CD4-positive, alpha-beta T cell treated with Interleukin-1 beta for 1 hour (primary cell): ENCODE measurements at regions not wholly inside any gene's neighbourhood (a gene's known extent, or its start where the extent isn't known, plus 50 kb on each side); places are given as distances from the start of the nearest gene placed in this dataset.

ENCODE experiments used
- DNase-seq, 2 donors: peaks; one replicate each; pipeline ENCODE4 v3.0.0-alpha.2; 2020 to 2022

DNA sequence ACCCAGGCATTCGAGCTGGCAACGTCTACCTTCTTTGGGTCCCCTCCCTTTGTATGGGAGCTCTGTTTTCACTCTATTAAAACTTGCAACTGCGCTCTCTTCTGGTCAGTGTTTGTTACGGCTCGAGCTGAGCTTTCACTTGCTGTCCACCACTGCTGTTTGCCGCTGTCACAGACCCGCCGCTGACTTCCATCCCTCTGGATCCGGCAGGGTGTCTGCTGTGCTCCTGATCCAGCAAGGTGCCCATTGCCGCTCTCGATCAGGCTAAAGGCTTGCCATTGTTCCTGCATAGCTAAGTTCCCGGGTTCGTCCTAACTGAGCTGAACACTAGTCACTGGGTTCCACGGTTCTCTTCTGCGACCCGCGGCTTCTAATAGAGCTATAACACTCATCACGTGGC is 183.5 kb upstream of the GALNTL6 start:
- no peak for DNase-seq

DNA sequence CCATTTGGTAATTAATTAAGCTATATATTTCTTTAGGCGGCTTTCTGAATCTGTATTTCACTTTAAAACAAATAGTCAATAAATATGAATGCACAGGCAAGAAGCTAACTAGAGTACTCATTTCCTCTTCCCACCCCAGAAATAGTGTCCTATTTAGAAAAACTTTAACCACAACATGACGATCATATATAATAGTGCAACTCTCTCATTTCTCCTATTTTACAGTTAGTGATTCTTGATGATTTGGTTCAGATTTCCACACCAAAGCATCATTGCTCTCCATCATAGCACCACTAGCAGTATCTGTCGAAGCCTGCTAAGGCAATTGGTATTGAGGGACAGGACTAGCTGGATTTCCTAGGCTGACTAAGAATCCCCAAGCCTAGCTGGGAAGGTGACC is 184.0 kb upstream of the GALNTL6 start:
- DNase-seq = no peak

DNA sequence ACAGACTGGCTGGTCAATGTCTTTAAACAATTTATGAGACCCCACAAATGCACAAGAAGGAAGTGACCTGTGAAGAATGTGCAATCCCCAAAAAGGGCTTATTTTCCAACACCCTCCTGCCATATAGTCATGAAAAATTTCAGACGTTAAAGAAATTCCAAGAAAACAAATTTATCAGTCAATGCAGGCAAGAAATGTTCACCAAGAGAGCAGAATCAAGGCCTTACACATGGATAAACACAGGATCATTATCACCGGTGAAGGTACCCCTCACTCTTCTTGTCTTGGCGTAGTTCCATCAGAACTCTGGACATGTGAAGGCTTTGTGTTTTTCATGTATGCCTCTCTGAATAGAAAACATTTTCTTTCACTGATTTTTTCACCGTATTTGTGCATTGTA is 186.7 kb upstream of the GALNTL6 start:
- no peak for DNase-seq

DNA sequence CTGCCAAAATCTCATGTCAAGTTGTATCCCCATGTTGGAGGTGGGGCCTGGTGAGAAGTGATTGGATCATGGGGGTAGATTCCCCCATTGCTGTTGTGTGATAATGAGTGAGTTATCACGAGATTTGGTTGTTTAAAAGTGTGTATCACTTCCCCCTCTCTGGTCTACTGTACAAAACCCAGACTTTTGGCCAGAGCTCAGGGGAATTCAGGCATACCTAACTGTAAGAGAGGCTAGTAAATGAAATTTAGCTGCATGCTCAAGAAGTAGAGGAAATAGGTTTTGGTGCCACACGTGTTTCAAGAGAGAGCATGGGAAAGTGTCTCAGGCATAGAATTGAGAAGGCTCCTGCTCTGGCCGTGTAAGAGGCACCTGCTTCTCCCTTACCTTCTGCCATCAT is 190.5 kb upstream of the GALNTL6 start:
- DNase-seq = no peak

DNA sequence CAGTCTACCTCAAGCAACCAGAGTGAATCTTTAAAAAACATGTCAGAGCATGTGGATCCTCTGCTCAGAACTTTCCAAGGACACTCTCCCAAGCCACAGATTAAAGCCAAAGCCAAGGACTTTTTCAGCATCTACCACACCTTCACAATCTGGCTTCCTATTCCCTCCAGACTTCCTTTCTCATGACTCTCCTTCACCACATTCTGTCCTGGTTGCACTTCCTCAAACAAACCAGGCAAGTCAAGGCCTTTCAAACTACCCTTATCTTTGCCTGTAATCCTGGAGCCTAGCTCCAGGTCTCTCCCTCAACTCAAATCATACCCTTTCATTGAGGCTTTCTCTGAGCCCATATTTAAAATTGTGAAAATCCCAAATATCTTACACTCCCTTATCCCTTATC is 191.6 kb upstream of the GALNTL6 start:
- DNase-seq = no peak

DNA sequence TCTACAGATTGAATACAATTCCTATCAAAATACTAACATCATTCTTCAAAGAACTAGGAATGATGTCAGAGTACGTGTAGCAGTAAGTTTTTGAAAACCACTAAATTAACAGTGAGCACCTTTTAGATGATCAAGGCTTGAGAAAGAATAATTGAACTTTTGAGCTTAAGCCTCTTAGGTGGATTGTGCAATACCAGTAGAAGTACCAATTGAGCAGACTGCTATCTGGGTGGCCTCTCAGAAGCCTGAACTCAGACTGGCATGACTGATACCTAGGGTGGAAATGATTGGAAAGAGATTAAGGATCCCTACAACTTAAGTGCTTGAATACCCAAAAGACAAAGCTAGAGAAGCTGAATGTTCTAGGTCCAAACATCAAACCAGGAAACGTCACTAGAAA is 200.3 kb upstream of the GALNTL6 start:
- DNase-seq = no peak

DNA sequence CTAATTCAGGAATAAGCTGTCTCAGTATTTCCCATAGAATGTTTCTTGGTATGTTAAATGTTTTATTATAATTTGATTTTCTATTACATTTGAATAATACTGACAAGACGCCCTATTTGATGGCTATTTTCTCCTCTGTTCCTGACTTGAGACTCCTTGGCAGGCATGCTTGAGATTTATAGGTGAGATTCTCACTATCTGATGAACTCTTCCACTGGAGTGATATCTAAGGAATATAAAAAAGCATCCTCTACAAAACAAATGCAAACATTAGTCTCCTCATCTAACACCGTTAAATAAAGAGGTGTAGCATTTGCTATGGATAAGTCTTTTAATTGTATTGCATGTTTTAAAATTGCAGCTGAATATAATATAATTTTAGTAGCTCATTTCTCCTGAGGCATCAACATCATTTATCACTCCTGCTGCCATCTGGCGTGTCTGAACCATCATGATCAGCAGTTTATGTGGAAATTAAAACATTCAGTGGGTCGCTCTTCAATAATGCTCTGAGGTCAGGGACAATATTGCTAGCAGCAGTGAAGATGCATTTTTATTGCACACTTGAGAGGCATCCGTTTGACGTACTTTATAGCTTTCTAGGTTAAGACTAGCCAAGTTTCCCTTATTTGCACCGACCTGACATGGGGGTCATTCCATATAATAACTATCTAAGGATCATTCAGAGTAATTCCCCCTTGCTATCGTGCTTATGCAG is 210.4 kb upstream of the GALNTL6 start:
- no peak for DNase-seq

DNA sequence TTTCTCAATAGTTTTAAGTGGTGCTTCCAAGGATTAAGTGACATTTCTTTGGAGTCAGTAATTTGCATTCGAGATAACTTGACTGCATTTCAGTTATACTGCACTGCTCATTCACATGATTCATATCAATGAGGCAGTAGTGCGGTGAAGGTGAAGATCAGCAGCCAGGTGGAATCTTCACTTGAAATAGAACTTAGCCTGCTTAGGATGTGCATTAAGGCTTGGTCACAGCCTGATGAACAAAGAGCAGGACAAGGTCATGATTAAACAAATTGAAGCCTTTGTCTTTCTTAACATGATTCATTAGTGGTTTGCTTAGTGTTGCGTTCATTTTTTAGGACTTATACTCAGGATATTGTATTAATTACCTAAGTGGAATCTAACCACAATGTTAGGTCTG is 212.1 kb upstream of the GALNTL6 start:
- no peak for DNase-seq

DNA sequence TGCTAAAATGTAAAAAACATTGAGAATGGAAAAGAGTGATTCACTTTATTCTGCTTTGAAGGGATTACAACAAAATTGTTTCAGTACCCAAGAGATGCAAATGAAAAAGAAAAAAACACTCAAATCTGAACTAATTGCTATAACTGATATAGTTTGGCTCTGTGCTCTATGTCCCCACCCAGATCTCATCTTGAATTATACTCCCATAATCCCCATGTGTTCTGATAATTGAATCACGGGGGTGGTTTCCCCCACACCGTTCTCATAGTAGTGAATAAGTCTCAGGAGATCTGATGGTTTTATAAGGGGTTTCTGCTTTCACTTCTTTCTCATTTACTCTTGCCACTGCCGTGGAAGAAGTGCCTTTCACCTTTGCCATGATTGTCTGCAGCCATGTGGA is 213.6 kb upstream of the GALNTL6 start:
- no peak for DNase-seq

DNA sequence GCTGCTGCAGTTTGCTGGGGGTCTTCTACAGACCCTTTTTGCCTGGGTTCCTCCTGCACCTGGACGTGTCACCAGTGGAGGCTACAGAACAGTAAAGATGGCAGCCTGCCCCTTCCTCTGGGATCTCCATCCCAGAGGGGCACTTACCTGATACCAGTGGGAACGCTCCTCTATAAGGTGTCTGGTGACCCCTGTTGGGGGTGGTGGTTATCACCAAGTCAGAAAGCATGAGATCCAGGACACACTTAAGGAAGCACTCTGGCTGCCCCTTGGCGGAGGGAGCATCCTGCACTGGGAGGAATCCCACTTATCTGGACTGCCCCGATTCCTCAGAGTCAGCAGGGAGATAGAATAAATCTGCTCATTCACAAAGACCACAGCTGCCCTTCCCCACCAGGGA is 218.9 kb upstream of the GALNTL6 start:
- DNase-seq = no peak

DNA sequence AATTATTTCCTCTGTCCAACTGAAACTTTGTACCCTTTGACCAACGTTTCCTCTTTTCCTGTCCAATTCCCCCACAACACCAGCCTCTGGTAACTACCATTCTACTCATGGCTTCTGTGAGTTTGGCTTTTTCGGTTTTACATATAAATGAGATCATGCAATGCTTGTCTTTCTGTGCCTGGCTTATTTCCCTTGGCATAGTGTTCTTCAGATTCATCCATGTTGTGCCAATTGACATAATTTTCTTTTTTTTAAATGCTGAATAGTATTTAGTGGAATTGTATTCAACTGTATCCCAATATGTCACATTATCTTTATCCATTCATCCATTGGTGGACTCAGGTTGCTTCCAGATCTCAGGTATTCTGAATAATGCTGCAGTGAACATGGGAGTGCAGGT is 222.5 kb upstream of the GALNTL6 start:
- DNase-seq = no peak

DNA sequence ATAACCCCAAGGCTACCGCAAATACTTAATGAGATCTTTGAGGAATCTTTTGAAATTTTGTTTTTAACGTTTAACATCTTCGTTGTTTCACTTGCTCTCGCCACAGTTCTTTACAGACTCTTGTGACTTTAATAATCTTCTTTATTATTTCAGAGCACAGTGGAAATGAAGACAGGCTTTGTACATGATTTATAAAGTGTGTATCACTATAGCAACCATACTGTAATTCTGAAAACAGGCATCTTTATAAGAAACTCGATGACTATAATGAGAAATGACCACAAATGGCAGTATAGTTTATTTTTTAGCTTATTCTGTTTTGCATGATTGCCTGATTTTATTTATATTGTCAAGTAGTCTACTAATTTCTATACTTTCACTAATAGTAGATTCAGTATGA is 224.4 kb upstream of the GALNTL6 start:
- DNase-seq = no peak

DNA sequence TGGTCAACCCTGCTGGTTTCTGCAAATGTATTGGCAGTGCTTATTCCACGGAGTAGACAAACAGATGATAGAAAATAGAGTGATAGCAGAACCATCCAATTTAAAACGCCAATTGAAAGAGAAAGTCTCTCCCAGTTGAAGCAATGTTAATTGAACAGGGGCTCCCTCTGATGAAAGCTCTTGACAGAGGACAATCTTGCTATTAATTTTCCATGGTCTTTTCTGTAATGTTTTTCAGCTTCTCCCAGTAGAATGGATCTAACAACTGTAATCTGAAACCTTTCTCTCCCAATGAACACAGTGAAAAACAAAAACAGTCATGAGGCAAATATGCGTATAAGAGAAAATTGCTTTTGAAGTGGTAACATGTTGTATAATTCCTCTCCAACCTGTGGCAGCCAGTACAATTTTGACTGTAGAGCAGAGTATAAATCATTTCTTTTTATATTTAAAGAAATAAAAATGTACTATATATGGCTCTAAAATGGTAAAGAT is 225.1 kb upstream of the GALNTL6 start:
- no peak for DNase-seq

DNA sequence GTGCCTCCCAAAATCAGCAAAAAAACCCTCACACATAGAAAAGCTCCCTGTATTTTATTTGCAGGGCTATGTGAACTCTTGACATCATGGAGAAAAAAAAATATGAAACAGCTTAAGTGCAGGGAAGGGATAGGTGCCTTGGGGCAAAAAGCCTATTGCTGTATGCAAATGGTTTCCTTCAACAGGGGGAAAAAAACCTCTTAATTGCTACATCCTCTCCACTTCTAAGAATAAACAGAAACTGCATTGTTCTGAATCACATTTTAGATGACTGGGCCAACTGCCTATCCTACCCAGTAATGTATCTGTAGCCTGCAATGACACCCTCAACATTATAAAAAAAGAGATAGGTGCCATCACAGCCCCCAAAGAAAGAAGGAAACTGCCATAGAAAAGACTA is 229.4 kb upstream of the GALNTL6 start:
- no peak for DNase-seq

DNA sequence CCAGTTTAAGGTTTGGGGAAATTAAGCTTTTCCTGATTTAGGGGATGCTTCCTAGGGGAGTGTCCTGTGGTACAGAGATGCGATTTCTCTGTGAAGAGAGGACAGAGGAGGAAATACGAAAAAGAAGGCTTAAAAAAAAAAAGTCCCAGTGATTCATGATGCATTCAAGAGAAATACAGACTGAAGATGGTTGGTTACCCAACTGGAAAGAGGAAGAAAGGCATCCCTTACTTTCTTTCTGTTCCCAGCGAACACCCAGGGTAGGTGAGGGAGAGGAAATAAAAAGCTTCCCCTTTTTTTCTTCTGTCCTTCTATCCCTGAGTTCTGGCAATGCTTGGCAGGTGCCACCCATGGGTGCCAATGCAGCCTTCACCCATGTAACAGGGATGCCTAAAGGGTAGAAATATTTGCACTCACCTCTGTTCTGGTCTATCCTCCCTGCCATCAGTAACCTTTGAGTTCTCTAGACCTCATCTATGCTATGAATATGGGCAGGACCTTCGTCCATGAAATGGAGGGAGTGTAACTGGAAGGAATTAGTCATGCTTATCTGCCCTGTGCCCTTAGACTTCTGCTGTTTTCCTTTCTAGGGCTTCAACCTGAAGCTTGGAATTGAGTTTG is 230.1 kb upstream of the GALNTL6 start:
- no peak for DNase-seq

DNA sequence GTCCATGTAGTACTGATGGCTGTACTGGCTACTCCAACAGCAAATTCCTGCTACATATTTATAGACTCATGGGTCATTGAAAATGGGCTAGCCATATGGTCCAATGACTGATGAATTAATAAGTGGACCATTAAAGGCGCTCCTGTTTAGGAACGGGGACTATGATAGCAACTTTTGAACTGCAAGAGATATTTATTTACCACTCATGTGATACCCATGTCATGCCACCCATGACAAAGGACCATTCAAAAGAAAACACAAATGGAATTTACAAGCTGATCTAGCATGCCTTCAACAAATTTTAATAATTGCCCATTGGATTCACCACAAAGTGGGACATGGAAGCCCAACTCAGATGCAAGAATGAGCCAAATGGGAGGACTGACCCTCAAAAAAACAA is 240.0 kb upstream of the GALNTL6 start:
- no peak for DNase-seq

DNA sequence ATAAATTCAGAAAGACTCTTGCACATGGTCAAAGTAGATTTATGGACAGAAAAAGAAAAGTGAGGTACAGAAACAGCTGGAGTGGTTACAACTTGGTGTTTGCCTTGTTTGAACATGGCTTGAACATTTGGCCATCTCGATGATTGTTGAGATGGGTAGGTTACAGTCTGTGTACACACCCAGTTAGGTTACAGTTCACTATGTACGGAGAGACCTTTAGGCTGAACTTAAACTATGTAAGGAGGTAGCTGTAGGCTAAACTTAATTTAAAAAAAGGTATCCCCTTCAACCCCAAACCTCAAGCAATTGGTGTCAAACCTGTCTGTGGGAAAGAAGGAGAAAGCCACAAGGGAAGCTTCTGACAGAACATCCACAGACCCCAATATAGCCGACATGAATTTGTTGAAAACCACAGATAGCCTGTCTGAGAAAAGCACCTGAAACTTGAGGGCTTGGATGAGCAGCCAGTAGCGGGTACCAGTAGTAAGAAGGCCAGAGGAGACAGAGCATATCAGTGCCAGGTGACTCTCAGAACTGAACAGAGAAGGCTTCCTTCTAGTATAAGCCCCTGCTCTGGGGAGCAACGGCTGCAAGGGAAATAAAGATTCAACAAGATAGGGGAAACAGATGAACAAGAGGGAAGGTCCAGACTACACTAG is 247.9 kb upstream of the GALNTL6 start:
- no peak for DNase-seq

DNA sequence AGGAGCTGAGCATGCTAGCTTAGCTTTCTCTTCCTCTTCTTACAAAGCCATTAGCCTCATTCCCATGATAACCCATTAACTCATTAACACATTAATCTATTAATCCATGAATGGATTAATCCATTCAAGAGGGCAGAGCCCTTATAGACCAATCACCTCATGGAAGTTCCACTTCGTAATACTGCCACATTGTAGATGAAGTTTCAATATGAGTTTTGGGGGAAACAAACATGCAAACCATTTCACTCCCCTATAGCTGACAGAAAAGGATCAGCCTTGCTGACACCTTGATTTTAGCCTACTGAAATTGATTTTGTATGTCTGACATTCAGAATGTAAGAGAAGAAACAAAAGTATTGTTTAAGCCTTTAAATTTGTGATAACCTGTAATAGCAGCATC is 251.8 kb upstream of the GALNTL6 start:
- no peak for DNase-seq

DNA sequence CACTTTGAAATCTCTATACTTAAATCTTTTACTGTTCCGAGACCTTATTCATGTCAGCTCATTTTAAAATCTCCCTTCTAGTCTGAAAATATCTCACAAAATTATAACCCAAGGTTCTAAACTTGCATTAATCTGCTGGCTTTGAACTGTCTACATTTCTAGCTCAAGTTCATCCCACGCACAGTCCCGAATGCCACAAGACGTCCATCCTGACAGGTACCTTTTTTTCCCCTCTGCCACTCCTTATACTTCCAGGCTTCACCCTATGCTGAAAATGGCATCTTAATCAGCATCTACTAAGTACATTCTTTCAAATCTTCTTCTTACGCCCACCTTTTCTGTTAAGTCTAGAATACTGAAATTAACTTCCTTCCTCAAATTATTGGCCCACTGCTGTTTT is 259.2 kb upstream of the GALNTL6 start:
- DNase-seq = no peak

DNA sequence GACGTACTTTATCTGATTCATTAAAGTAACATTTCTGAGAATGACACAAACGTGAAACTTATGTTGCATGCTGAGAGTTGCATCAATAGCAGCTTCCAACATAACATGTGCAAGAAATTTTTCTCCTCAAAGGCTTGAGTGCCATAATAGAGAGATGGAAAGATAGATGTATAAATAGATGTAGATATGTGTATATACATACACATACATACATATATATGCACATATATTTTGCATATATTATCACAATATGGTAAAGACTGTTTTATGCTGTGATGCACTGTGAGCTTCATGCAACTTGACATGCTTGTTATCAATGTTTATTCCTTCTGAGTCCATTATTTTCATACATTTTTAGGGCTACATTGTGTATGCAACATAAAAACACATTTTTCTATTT is 270.6 kb upstream of the GALNTL6 start:
- no peak for DNase-seq

DNA sequence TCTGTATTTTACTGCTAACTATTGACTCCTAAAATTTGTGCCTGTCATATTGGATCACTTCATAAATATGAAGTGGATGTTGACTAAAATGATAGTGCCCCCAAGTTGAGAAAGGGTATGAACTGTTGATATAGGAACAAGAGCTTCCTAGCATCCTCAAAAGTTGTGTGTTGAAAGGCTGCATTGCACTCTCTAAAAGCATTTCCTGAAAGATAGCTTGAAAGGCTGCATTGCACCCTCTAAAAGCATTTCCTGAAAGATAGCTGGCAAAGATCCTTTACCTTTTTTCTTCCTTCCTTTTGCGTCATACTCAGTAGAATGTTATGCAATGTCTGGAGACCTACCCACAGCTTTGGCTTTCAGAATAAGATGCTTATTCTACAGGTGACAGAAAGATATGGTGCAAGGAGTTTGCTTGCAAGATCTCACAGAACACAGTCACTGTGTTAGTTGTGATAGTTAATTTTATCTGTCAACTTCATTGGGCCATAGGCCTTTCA is 274.6 kb upstream of the GALNTL6 start:
- no peak for DNase-seq

DNA sequence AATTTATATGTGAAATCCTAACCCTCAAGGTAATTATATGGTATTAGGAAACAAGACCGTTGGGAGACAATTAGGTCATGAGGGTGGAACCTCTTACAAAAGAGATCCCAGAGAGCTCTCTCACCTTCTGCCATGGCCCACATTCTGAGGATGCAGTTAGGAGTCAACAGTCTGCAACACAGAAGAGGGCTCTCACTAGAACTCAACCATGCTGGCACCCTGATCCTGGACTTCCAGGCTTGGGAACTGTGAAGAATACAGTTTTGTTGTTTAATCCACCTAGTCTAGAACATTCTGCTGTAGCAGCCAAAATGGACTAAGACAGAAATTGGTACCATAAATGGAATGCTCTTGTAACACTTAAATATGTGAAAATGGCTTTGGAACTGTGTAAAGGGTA is 278.8 kb upstream of the GALNTL6 start:
- DNase-seq = no peak

DNA sequence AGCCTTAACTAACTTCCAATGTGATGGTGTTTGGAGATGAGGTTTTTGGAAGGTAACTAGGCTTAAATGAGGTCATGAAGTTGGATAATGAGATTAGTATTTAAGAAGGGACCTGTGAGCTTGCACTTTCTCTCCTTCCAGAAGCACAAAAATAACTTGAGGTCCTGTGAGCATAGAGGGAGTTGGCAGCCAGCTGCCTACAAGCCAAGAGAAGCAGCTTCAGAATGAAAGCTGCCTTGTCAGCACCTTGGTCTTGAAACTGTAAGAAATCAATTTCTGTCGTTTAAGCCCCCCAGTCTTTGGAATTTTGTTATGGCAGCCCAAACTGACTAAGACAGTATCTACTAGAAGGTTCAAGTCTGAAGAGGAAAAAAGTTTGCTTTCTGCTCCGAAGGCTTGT is 280.2 kb upstream of the GALNTL6 start:
- DNase-seq = no peak

DNA sequence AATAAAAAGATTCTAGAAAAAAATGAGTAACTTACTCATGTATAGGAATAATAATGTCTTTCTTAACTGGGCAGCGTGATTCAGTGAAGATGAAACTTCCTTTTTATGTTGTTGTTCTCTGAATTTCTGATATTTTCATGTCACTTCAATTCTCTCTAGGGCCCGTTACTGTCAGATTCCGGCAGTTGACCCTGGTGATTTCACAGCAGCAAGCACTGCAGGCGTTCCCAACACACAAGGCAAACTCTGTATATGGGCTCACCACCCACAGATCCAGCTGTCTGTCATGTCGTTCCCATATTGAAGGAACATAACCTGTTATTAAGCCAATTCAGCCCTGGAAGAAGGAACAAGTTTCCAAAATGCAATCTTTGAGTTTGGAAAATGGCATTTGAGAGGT is 288.3 kb upstream of the GALNTL6 start:
- DNase-seq = no peak
